ENCODE measurements at regions not wholly inside any gene's neighbourhood (a gene's known extent, or its start where the extent isn't known, plus 50 kb on each side); places are given as distances from the start of the nearest gene placed in this dataset.

DNA sequence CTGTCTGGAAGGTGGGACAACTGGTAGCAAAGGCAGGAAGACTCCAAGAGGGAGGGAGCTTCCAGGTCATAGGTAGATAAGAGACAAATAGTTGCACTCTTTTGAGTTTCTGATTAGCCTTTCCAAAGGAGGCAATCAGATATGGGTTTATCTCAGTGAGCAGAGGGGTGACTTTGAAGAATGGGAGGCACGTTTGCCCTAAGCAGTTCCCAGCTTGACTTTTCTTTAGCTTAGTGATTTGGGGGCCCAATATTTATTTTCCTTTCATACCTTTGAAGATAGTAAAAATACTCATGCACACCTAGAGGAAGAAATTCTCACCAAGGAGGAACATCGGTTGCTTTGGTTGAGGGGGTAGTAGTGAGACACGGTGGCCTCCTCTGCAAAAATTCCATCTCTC is 212.1 kb upstream of the SVIL start:
- Mint-ChIP-seq H3K27me3 (peaks cover 3% of the 10 kb centered on the region), H3K9me3 (peaks cover 15% of the 10 kb centered on the region), H3K4me1 (ENCODE audit: low read depth) (peaks cover 11% of the 10 kb centered on the region), H3K4me3 (no peak overlapping the region), H3K36me3 (ENCODE audit: low read depth) (no peaks in the 10 kb centered on the region), H3K27ac (no peak overlapping the region)
- intact Hi-C loops (cut with micrococcal nuclease), result no loop called here

DNA sequence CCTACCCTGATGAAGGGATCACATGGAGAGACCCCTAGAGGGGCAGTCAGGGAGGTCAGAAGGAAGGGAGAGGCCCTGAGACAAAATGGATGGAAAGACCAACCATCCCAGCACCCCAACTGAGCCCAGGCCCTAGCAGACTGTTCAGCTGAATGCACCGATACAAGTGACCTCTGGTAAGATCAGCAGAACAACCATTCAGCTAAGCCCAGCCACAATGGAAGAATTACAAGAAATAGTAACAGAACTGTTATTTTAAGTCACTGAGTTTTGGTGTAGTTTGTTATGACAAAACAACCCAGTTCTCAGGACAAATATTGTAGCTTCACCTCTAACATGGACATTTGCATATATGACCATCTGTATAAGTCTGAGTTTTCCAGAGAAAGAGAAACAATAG is 210.4 kb upstream of the SVIL start:
- H3K27me3 Mint-ChIP-seq, result peaks cover 3% of the 10 kb centered on the region
- no peak overlapping the region for H3K4me3 Mint-ChIP-seq
- H3K9me3 Mint-ChIP-seq, result peaks cover 15% of the 10 kb centered on the region
- H3K36me3 Mint-ChIP-seq (ENCODE audit: low read depth), result no peaks in the 10 kb centered on the region
- intact Hi-C loops (cut with micrococcal nuclease), result no loop called here
- no peak overlapping the region for H3K27ac Mint-ChIP-seq
- H3K4me1 Mint-ChIP-seq (ENCODE audit: low read depth), result peaks cover 12% of the 10 kb centered on the region

DNA sequence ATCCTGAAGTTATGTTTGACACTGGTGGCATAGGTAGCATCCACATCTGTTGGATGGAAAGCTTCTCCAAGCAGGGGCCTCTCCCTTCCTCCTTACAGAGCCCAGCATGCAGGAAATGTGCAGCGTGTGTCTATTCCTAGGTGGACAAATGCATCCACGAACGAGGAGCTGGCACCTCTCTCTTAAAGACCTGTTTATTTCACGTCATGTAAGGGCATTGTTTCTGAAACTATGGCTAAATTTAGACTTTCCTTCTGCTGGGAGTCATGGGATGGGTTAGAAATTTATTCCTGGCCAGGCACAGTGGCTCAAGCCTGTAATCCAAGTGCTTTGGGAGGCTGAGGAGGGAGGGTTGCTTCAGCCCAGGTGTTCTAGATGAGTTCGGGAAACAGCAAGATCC is 208.4 kb upstream of the SVIL start:
- Mint-ChIP-seq H3K27me3 (peaks cover 8% of the 10 kb centered on the region), H3K4me1 (ENCODE audit: low read depth) (peaks cover 10% of the 10 kb centered on the region), H3K36me3 (ENCODE audit: low read depth) (no peaks in the 10 kb centered on the region)

DNA sequence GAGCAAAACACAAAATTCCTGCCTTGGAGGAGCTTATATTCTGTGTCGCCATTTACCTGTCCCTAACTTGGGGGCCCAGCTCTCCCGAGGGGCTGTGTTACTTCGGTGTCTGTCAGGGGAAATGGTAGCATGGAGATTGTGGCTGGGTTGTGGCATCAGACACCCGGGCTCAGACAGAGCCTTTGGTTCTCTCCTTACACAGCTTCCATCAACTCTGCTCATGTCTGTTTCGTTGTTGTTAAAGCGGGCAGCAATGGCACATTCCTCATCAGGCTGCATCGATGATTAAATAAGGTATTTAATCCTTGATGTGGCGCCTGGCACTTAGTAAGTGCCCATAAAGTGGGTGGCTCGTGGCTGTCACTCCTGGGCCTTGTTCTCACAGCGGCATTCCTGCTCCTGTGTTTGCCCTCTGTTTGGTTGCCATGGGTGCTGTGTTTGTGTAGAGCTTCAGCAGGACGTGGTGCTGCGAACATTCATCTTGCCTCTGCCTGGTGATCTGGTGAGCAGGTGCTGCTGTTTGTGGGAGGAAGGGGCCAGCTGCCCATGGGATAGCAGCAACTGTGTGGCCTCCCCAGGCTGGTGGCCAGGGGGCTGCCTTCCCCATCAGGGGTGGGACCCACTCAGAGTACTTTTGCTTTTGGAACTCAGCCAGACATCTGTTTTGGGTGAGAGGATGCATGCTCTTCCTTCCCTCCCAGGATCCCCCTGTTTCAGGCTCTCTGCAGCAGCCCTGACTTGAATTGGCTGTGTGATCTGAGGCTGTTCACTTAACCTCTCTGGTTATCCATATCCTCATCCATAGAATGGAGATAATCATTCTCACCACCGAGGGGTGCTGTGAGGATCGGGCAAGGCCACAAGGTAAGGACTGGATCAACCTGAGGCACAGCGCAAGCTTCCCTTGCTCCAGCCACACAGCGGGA is 207.2 kb upstream of the SVIL start:
- no peaks in the 10 kb centered on the region for H3K36me3 Mint-ChIP-seq (ENCODE audit: low read depth)
- peaks cover 10% of the 10 kb centered on the region for H3K4me1 Mint-ChIP-seq (ENCODE audit: low read depth)
- H3K27me3 Mint-ChIP-seq, result peaks cover 9% of the 10 kb centered on the region
- peaks cover 15% of the 10 kb centered on the region for H3K9me3 Mint-ChIP-seq
- no peak overlapping the region for H3K4me3 Mint-ChIP-seq
- peak overlapping the region; percentile 33 for H3K27ac Mint-ChIP-seq
- intact Hi-C loops (cut with micrococcal nuclease), result no loop called here

More for the DNA sequence above, 208.4 kb upstream of the SVIL start:
- no peak overlapping the region for H3K27ac Mint-ChIP-seq
- no peak overlapping the region for H3K4me3 Mint-ChIP-seq
- intact Hi-C loops (cut with micrococcal nuclease), result no loop called here
- H3K9me3 Mint-ChIP-seq, result peaks cover 15% of the 10 kb centered on the region

DNA sequence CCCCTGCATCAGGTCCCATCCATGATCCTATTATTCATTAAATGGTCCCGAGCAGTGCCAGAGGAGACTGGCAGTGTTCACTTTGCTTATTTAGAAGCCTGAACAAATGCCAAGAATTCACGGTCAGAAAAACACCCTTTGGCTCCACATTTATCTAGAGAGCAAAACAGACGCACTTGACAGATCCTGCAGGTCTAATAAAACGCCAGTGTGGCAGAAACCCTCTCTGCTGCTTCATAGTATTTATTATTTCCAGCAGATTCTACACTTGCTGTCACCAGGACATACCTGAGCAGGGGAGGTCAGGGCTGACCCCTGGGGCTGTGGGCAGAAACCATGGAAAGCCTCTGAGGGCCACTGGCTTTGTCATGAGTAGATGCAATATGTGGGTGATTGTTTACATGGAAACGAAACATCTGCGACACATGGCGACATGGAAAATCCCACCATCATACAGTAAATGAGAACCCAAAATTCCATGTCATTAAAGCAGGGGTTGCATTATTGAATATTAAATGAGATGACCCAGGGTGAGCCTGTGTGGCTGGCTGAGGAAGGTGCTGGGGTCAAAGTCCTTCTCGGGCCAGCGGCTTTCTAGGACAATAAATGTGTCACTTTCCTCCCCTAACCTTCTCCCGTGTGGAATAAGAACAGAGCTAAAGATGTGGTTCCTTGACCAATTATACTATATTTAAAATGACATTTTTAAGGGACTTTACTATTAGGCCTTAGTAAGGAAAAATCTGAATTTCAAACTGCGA is 205.9 kb upstream of the SVIL start:
- peaks cover 10% of the 10 kb centered on the region for H3K4me1 Mint-ChIP-seq (ENCODE audit: low read depth)
- H3K36me3 Mint-ChIP-seq (ENCODE audit: low read depth), result no peaks in the 10 kb centered on the region
- no peak overlapping the region for H3K4me3 Mint-ChIP-seq
- H3K27me3 Mint-ChIP-seq, result peaks cover 9% of the 10 kb centered on the region
- H3K27ac Mint-ChIP-seq, result no peak overlapping the region
- H3K9me3 Mint-ChIP-seq, result peaks cover 15% of the 10 kb centered on the region
- intact Hi-C loops (cut with micrococcal nuclease), result no loop called here

DNA sequence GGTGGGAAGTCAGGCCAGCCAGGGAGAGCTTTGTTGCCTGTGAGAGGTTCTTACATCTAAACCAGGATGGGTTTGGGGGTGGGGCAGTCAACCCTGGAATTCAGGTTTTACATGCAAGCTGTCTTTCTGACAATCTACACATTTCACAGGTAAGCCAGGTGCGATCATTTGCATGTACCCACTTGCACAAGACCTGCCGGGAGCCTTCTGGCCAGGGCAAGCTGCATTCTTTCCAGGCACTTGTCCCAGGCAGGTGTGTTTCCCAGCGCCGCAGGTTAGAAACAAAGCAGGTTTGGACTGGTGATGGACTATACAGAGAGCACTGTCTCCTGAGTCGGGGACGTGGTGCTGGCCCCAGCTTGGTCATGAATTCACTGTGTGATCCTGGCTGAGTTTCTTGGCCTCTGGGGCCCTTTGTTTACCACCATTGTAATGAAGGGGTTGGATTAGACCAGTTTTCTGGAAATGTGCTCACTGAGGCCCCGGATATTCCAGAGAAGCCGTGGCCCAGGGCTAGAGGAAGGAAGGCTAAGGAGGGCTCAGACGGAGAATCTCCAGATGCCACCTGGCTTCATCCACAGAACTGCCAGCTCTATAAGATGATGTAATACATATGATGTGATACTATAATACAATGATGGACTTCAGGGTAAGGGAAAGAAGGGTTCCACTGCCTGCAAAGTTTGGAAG is 205.2 kb upstream of the SVIL start:
- peaks cover 10% of the 10 kb centered on the region for H3K9me3 Mint-ChIP-seq
- no peak overlapping the region for H3K27ac Mint-ChIP-seq
- H3K4me1 Mint-ChIP-seq (ENCODE audit: low read depth), result peaks cover 10% of the 10 kb centered on the region
- intact Hi-C loops (cut with micrococcal nuclease), result no loop called here
- no peak overlapping the region for H3K4me3 Mint-ChIP-seq
- H3K36me3 Mint-ChIP-seq (ENCODE audit: low read depth), result no peaks in the 10 kb centered on the region
- H3K27me3 Mint-ChIP-seq, result peaks cover 9% of the 10 kb centered on the region

DNA sequence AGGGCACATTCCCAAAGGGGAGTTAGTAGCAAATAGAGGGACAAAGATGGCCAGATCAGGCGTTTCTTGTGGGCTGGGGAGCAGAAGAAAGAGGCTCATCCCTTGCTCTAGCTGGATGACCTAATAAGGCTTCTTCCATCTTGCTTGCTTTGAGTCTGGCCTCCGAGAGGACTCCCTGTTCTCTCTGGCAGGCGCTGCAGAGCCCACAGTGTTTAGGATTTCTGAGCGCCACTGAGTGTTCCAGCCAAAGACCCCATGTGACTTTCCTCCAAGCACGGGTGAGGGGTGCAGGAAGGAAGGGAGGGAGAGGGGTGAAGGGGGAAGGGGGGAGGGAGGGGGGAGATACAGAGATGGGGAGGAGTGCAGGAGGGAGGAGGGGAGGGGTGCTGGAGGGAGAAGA is 203.8 kb upstream of the SVIL start:
- H3K36me3 Mint-ChIP-seq (ENCODE audit: low read depth), result no peaks in the 10 kb centered on the region
- H3K27me3 Mint-ChIP-seq, result peaks cover 9% of the 10 kb centered on the region
- no peak overlapping the region for H3K27ac Mint-ChIP-seq
- peaks cover 3% of the 10 kb centered on the region for H3K9me3 Mint-ChIP-seq
- H3K4me1 Mint-ChIP-seq (ENCODE audit: low read depth), result peaks cover 10% of the 10 kb centered on the region
- H3K4me3 Mint-ChIP-seq, result no peak overlapping the region
- intact Hi-C loops (cut with micrococcal nuclease), result no loop called here

DNA sequence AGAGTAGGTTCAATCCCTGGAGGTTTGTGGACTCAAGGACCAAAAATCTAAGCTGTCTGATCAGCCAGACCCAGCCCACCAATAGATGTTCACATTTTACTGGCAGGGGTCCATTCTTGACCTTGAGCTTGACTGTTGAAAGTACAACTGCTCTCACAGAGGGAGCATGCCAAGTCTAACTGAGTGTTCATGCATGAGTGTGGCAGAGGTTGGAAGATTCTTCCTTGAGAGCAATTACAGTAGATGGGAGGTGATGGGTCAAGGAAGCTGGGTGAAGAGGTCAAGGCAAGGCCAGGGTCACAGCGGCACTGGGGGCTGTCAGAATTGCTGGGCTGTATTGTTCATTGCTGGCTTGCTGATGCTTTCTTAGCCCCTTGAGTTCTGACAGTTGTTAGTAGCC is 202.8 kb upstream of the SVIL start:
- intact Hi-C loops (cut with micrococcal nuclease), result no loop called here
- no peak overlapping the region for H3K4me3 Mint-ChIP-seq
- H3K9me3 Mint-ChIP-seq, result no peaks in the 10 kb centered on the region
- no peak overlapping the region for H3K27ac Mint-ChIP-seq
- peaks cover 10% of the 10 kb centered on the region for H3K4me1 Mint-ChIP-seq (ENCODE audit: low read depth)
- no peaks in the 10 kb centered on the region for H3K36me3 Mint-ChIP-seq (ENCODE audit: low read depth)
- peaks cover 9% of the 10 kb centered on the region for H3K27me3 Mint-ChIP-seq

DNA sequence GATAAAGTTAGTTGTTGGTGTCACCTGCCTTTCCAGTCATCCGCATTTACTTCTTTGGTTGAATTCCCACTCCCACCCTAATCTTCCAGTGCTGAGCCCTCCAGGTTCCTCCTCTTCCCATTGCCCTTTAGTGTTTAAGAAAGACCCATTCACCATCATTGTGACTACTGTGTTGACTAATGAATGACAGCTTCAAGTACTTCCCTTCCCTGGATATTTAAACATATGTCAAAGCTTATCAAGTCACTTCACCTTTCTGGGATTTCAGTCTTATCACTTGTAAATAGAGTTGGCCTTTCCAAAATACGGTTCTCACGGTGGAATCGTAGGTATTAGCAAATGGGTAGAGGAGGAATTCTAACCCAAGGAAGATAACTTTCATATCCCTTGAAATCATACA is 201.6 kb upstream of the SVIL start:
- intact Hi-C loops (cut with micrococcal nuclease), result no loop called here
- Mint-ChIP-seq H3K36me3 (ENCODE audit: low read depth) (no peaks in the 10 kb centered on the region), H3K4me1 (ENCODE audit: low read depth) (peaks cover 6% of the 10 kb centered on the region), H3K9me3 (peaks cover 8% of the 10 kb centered on the region), H3K27ac (no peak overlapping the region), H3K4me3 (no peak overlapping the region), H3K27me3 (peaks cover 6% of the 10 kb centered on the region)

DNA sequence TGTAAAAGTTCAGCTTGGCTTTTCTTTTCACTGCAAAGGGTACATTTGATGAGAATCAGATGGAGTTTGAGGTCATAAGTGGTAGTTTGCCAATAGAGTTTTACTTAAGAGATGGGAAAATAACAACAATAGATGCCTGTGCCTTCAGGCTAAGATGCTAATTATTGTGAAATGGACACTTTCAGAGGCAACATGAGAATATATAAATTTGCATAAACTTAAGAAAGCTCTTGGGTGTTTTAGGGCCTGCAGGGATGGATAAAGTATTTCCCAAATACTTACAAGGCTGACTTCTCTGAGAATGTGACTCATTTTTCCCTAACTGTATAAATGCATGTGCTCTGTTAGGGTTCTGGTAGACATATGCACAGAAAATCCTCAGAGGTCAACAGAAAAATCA is 200.3 kb upstream of the SVIL start:
- Mint-ChIP-seq H3K27ac (no peak overlapping the region), H3K9me3 (peaks cover 20% of the 10 kb centered on the region), H3K27me3 (peaks cover 6% of the 10 kb centered on the region), H3K36me3 (ENCODE audit: low read depth) (peaks cover under 1% of the 10 kb centered on the region), H3K4me3 (no peak overlapping the region), H3K4me1 (ENCODE audit: low read depth) (peaks cover 6% of the 10 kb centered on the region)
- intact Hi-C loops (cut with micrococcal nuclease), result no loop called here

DNA sequence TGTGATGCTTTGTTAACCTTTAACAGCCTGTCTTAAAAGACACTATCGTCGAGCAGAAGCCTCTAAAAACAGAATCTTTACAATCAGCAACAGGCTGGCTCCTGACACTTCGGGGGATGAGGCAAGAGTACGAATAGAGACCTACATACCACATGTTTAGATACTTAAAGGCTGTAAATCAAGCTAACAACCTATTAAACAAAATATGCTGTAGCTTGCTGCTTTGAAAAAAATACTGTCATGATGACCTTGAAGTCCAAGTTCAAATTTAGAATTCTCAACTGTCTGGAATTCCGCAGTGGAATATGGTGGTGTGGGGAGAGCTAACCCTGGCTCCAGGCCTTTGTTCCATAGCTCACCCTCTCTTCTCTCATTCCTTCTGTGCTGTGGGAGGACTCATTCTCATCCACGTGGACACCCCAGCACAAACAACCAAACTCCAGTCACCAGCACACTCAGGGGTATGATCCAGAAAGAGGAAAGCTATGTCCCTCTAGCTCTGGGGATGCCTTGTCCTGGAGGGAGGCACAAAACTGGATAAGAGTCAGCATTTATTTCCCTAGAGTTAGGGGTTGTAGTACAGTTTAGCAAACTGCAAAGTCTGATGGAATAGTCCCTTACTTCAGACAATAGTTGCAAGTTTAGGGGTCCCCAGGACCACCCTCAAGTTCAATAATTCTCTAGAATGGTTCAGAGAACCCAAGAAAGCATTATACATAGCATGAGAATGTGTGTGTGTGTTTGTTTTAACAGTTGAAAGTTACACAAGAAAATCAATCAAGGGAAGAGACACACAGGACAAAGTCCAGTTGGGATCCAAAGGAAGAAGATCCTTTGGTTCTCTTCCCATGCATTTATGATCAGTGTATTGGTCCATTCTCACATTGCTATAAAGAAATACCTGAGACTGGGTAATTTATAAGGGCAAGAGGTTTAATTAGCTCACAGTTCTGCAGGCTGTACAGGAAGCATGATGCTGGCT is 196.1 kb upstream of the SVIL start:
- intact Hi-C loops (cut with micrococcal nuclease), result no loop called here
- H3K9me3 Mint-ChIP-seq, result peaks cover 29% of the 10 kb centered on the region
- no peak overlapping the region for H3K4me3 Mint-ChIP-seq
- H3K27ac Mint-ChIP-seq, result peak overlapping the region; percentile 27
- H3K36me3 Mint-ChIP-seq (ENCODE audit: low read depth), result peaks cover 8% of the 10 kb centered on the region
- no peaks in the 10 kb centered on the region for H3K27me3 Mint-ChIP-seq
- peaks cover 20% of the 10 kb centered on the region for H3K4me1 Mint-ChIP-seq (ENCODE audit: low read depth)

DNA sequence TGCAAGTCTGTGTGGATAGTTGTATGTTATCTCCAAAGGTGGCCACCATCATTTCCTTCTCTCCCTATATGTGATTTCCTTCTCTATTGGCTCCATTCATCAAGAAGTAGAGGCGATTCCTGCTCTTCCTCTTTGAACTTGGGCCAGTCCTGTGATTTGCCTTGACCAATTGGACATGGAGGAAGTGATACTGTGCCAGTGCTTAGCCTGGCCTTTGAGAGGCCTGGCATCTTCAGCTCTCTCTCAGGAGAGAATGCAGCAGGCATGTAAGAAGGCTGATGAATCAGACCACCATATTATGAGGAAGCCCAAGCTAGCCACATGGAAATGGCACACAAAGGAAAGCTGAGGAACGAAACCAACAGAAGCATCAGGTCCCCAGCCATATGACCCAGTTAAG is 195.0 kb upstream of the SVIL start:
- intact Hi-C loops (cut with micrococcal nuclease), result no loop called here
- peaks cover 29% of the 10 kb centered on the region for H3K9me3 Mint-ChIP-seq
- peaks cover 8% of the 10 kb centered on the region for H3K36me3 Mint-ChIP-seq (ENCODE audit: low read depth)
- no peaks in the 10 kb centered on the region for H3K27me3 Mint-ChIP-seq
- H3K27ac Mint-ChIP-seq, result peak overlapping the region; percentile 72
- H3K4me1 Mint-ChIP-seq (ENCODE audit: low read depth), result peaks cover 20% of the 10 kb centered on the region
- H3K4me3 Mint-ChIP-seq, result no peak overlapping the region

DNA sequence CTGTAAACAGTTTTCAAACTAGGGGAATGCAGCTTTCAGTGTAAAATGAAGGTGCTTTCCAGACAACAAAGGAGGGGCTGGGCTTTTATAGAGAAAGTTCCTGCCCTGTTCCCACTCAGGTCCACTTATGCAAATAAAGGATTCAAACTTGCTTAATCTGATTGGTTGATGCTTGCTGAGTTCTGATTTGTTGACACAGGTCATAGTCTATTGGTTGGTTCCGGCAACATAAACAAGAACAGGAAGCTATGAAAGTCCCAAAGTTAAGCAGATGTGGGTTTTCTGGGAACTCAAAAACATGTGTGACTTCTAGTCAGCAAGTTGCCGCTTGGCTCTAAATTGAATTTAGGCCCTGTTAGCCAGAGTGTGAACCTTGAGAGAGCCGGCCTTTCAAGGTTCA is 194.2 kb upstream of the SVIL start:
- Mint-ChIP-seq H3K27ac (peak overlapping the region; percentile 72), H3K36me3 (ENCODE audit: low read depth) (peaks cover 8% of the 10 kb centered on the region), H3K9me3 (peaks cover 29% of the 10 kb centered on the region), H3K4me1 (ENCODE audit: low read depth) (peaks cover 20% of the 10 kb centered on the region), H3K4me3 (no peak overlapping the region), H3K27me3 (no peaks in the 10 kb centered on the region)
- intact Hi-C loops (cut with micrococcal nuclease), result no loop called here

Measured in dendritic cell treated with granulocyte-macrophage colony-stimulating factor and Interleukin-4, amounts not matched to agents 40 ng/mL and 50 ng/mL, for 4 days (primary cell).